AG09319 (cell line): ENCODE measurements at regions not wholly inside any gene's neighbourhood (a gene's known extent, or its start where the extent isn't known, plus 50 kb on each side); places are given as distances from the start of the nearest gene placed in this dataset.

ENCODE experiments used
- DNase-seq: peaks from one replicate; pipeline ENCODE4 v3.0.0-alpha.2; 2010; ENCODE audit warnings: low read depth; ENCODE audit errors: extremely low read depth
- CTCF ChIP-seq: IDR thresholded peaks from 2 replicates; pipeline ENCODE4 v1.5.1; 2011; ENCODE audit warnings: low read depth, mild to moderate bottlenecking, inconsistent platforms, low read length, moderate library complexity

DNA sequence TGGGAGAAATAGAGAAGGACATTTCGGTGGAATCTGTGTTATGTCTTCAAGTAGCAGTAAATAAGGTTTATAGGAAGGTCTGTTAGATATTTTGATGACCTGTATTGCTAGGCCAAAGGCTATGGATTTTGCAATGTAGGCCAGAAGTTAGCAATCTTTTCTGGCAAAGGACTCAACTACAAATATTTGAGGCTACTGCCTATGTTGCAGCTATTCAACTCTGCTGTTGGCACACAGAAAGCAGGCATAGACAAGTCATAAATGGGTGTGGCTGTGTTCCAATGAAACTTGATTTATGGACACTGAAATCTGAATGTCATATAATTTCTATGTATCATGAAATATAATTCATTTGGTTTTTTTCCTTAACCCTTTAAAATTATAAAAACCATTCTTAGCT lies 438.7 kb upstream of the C2CD4B start:
- no peak for TF ChIP-seq CTCF
- DNase-seq = no peak

GRCh38 chr15:62605282-62605681 lies 437.3 kb upstream of the TPM1 start:
- TF ChIP-seq CTCF = no peak
- DNase-seq = no peak

GRCh38 chr15:62606376-62607113 lies 436.0 kb upstream of the TPM1 start:
- DNase-seq = peak; percentile 95
- no peak for TF ChIP-seq CTCF

DNA sequence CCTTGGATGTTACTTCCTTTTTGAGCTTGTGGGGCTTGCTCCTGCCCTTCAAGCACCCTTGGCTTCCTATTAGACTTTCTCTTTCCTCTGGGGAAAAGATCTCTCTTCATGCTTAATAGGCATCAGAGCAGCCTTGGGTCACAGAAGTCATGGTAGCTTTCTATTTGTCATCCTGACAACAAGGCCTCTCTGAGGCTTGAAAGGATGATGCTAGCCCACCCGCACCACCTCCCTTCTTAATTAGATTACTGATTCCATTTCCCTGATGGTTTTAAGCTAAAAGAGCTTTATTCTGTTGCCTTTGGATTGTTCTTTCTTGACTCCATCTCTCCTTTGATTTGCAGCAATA lies 435.5 kb upstream of the TPM1 start:
- no peak for DNase-seq
- TF ChIP-seq CTCF = no peak

GRCh38 chr15:62607643-62608042 lies 434.9 kb upstream of the TPM1 start:
- no peak for DNase-seq
- no peak for TF ChIP-seq CTCF

GRCh38 chr15:62608369-62608768 lies 434.2 kb upstream of the TPM1 start:
- TF ChIP-seq CTCF = no peak
- DNase-seq = no peak

- no peak for DNase-seq
- TF ChIP-seq CTCF = no peak
These were observed 432.2 kb upstream of the TPM1 start for GRCh38 chr15:62610265-62610869.
